PFSK-1 (cell line): ENCODE measurements at regions not wholly inside any gene's neighbourhood (a gene's known extent, or its start where the extent isn't known, plus 50 kb on each side); places are given as distances from the start of the nearest gene placed in this dataset.

ENCODE experiments used
- FOXP2 ChIP-seq: optimal IDR thresholded peaks from 2 replicates; pipeline ENCODE3; 2011; ENCODE audit warnings: borderline replicate concordance, control low read depth, inconsistent platforms; ENCODE audit not compliant: insufficient read depth; ENCODE audit errors: extremely low read length, extremely low read depth
- POLR2AphosphoS5 ChIP-seq: IDR thresholded peaks from 2 replicates; pipeline ENCODE4 v1.6.1; 2012; ENCODE audit warnings: low read depth, mild to moderate bottlenecking, control low read depth, low read length, moderate library complexity
- SIN3A ChIP-seq: IDR thresholded peaks from 2 replicates; pipeline ENCODE4 v1.6.1; 2012; ENCODE audit warnings: mild to moderate bottlenecking, low read length, moderate library complexity, borderline replicate concordance; ENCODE audit not compliant: insufficient read depth
- TAF1 ChIP-seq: IDR thresholded peaks from 2 replicates; pipeline ENCODE4 v1.6.1; 2012; ENCODE audit warnings: low read length, control low read depth, borderline replicate concordance; ENCODE audit not compliant: insufficient read depth
- TF ChIP-seq, protein P1 (sequence below), 2 experiments: IDR thresholded peaks; 2 replicates each; pipeline versions ENCODE4 v1.6.1 to v1.8.0; 2011 to 2012; ENCODE audit warnings: low read depth in 2 of 2, low read length in 2 of 2, control low read depth in 1 of 2, inconsistent platforms in 1 of 2, mild to moderate bottlenecking in 1 of 2, moderate library complexity in 1 of 2; ENCODE audit not compliant: insufficient read depth in 1 of 2

DNA sequence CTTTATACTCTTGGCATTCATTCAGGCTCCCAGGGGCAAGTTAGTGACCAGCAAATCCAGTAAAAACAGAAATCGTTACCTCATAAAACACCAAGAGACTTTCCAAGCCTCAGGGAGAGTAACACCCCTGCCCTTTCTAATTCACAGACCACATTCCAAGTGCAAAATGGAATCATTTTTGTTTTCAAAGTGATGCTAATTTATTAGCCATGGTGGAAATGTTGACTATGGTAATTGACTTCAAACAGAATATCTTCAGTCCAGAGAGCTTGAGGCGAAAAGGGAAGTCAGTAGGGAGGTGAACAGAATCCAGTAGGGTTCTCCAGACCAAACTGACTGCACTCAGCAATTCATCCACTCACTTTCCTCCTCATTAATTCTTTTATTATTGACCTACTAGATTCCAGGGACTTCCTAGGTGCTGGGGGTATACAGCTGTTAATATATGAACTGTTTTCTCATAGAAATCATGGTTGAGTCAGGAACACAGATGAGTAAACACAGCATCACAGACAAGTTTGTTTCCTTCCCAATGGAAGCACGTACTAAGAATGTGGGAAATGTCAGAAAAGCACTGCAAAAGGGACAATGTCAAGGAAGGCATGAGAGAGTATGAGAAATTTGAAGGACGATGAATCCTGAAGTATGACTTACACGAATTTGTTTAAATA, 388.5 kb upstream of the C1orf87 start:
- TF ChIP-seq TAF1 (no peak), FOXP2 (no peak), SIN3A (no peak), POLR2AphosphoS5 (no peak)
- TF ChIP-seq, protein P1, sequence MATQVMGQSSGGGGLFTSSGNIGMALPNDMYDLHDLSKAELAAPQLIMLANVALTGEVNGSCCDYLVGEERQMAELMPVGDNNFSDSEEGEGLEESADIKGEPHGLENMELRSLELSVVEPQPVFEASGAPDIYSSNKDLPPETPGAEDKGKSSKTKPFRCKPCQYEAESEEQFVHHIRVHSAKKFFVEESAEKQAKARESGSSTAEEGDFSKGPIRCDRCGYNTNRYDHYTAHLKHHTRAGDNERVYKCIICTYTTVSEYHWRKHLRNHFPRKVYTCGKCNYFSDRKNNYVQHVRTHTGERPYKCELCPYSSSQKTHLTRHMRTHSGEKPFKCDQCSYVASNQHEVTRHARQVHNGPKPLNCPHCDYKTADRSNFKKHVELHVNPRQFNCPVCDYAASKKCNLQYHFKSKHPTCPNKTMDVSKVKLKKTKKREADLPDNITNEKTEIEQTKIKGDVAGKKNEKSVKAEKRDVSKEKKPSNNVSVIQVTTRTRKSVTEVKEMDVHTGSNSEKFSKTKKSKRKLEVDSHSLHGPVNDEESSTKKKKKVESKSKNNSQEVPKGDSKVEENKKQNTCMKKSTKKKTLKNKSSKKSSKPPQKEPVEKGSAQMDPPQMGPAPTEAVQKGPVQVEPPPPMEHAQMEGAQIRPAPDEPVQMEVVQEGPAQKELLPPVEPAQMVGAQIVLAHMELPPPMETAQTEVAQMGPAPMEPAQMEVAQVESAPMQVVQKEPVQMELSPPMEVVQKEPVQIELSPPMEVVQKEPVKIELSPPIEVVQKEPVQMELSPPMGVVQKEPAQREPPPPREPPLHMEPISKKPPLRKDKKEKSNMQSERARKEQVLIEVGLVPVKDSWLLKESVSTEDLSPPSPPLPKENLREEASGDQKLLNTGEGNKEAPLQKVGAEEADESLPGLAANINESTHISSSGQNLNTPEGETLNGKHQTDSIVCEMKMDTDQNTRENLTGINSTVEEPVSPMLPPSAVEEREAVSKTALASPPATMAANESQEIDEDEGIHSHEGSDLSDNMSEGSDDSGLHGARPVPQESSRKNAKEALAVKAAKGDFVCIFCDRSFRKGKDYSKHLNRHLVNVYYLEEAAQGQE (IDR thresholded peaks at IDR 0.05; ENCODE audit: insufficient read depth in 1 of 2, low read depth in 2 of 2, low read length in 2 of 2): no peak

DNA sequence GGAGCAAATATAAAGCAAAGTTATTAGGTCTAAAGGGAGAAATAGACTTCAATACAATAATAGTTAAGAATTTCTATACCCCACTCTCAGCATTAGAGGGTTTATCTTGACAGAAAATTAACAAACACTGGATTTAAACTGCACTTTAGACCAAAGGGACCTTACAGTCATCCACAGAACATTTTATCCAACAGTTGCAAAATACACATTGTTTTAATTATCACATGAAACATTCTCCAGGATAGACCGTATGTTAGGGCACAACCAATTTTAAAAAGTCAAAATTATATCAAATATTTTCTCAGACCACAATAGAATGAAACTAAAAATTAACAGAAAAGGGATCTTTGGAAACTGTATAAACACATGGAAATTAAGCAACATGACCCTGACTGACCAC, 384.5 kb upstream of the C1orf87 start:
- TF ChIP-seq SIN3A: no peak
- no peak for TF ChIP-seq TAF1
- TF ChIP-seq FOXP2: no peak
- no peak for TF ChIP-seq POLR2AphosphoS5
- TF ChIP-seq, protein P1 (IDR thresholded peaks at IDR 0.05; ENCODE audit: insufficient read depth in 1 of 2, low read depth in 2 of 2, low read length in 2 of 2): no peak

DNA sequence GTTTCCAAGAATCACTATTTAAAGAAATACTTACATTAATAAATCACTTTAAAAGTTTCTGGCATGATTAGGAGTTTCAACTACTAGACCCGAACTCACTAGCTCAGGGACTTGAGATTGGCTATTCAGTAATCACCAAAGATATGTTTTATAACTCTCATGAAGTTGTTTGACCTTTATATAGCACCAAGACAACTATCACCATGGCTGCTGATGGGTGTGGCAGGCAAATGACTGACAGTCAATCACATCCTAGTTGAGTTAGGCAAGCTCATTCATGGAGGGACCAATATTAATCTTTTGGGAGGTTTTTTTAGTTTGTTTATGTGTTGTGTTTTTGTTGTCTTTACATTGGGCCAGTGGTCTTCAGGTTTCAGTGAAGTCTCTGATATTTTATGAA, 376.3 kb upstream of the C1orf87 start:
- no peak for TF ChIP-seq TAF1
- TF ChIP-seq, protein P1 (IDR thresholded peaks at IDR 0.05; ENCODE audit: insufficient read depth in 1 of 2, low read depth in 2 of 2, low read length in 2 of 2): no peak
- no peak for TF ChIP-seq SIN3A
- TF ChIP-seq FOXP2: no peak
- TF ChIP-seq POLR2AphosphoS5: no peak

DNA sequence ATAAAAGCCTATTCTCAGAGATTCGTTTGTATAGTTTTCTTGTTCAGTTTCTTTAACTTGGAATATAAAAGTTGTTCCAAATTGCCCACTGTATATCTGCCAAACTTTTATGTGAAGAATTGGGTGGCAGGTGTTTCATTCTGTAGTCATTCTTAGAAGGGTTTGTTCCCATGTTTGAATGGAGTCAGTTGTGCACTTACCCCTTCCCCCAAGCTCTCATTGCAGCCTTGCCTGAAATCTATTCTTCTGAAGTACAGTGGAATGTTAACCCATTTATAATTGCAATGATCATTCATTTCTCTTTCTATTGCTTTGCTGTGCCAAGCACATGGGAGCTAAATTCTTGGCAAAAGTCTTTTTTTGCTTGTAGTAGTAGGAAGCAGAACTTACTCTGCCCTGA, 375.3 kb upstream of the C1orf87 start:
- TF ChIP-seq, protein P1 (IDR thresholded peaks at IDR 0.05; ENCODE audit: insufficient read depth in 1 of 2, low read depth in 2 of 2, low read length in 2 of 2): no peak
- TF ChIP-seq TAF1 (no peak), POLR2AphosphoS5 (no peak), SIN3A (no peak), FOXP2 (no peak)

DNA sequence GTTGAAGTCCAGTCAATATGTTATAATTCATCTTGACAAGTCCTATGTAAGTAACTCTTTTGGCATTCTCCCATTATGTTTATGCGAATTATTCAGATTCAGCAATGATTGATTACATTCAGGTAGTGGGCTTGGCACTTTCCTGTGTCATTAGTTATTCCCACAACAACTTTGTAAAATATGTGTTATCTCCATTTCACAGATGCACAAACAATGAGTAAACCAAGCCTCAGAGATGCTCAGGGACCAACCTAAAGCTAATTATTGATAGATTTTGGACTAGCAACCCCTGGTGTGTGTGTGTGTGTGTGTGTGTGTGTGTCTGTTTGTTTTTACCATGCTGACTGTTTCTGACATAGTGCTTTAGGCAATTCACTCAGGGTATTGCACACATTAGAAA, 371.1 kb upstream of the C1orf87 start:
- TF ChIP-seq TAF1: no peak
- TF ChIP-seq FOXP2: no peak
- no peak for TF ChIP-seq POLR2AphosphoS5
- TF ChIP-seq SIN3A: no peak
- TF ChIP-seq, protein P1 (IDR thresholded peaks at IDR 0.05; ENCODE audit: insufficient read depth in 1 of 2, low read depth in 2 of 2, low read length in 2 of 2): no peak
